Gastroesophageal sphincter (tissue), 4 donors: ENCODE measurements at regions not wholly inside any gene's neighbourhood (a gene's known extent, or its start where the extent isn't known, plus 50 kb on each side); places are given as distances from the start of the nearest gene placed in this dataset.

Source experiments
- ATAC-seq: fragments of 150-250 bp; one replicate; pipeline ENCODE4 v1.9.1; 2016; ENCODE audit warnings: mild to moderate bottlenecking, moderate library complexity
- H3K27ac ChIP-seq, 4 donors: fragments of 200-600 bp; sonication (generic) in 3 of 4; 1 replicate in 3 of 4; 2 replicates in 1 of 4; pipeline ENCODE4 v1.5.1; 2016 to 2019
- H3K27me3 ChIP-seq: fragments of 200-600 bp; sonication (generic); one replicate; pipeline ENCODE4 v1.5.1; 2019
- H3K36me3 ChIP-seq, 2 donors: fragments of 200-600 bp; sonication (generic); one replicate each; pipeline ENCODE4 v1.5.1; 2019; ENCODE audit warnings: control low read depth in 1 of 2
- H3K4me1 ChIP-seq, 3 donors: fragments of 200-600 bp; sonication (generic); 1 replicate in 2 of 3; 2 replicates in 1 of 3; pipeline ENCODE4 v1.5.1; 2016 to 2019; ENCODE audit warnings: control low read depth in 2 of 3
- H3K4me3 ChIP-seq, 2 donors: fragments of 200-600 bp; sonication (generic); one replicate each; pipeline ENCODE4 v1.5.1; 2019; ENCODE audit warnings: mild to moderate bottlenecking in 1 of 2, moderate library complexity in 1 of 2
- H3K9me3 ChIP-seq, 3 donors: fragments of 200-600 bp; sonication (generic); one replicate each; pipeline ENCODE4 v1.5.1; 2017 to 2019; ENCODE audit warnings: control low read depth in 2 of 3
- CTCF ChIP-seq, 4 experiments: fragments of 200-600 bp in 2 of 4; fragments of 450-650 bp in 2 of 4; sonication (generic) in 1 of 4; IDR thresholded peaks; one replicate each; pipeline ENCODE4 v1.5.1; 2017 to 2019; ENCODE audit warnings: antibody characterized with exemption in 4 of 4, mild to moderate bottlenecking in 2 of 4, moderate library complexity in 2 of 4
- EP300 ChIP-seq: sonication (generic); formaldehyde crosslinking; IDR thresholded peaks from one replicate; pipeline ENCODE4 v1.6.1; 2017; ENCODE audit warnings: antibody characterized with exemption, mild to moderate bottlenecking
- POLR2A ChIP-seq, 2 donors: fragments of 450-650 bp; IDR thresholded peaks; one replicate each; pipeline ENCODE4 v1.6.1; 2017; ENCODE audit warnings: antibody characterized with exemption in 2 of 2, mild to moderate bottlenecking in 2 of 2, moderate library complexity in 1 of 2
- POLR2AphosphoS5 ChIP-seq: sonication (generic); formaldehyde crosslinking; IDR thresholded peaks from one replicate; pipeline ENCODE4 v1.6.1; 2017; ENCODE audit warnings: antibody characterized with exemption
- WGBS, 2 donors: methylation state at CpG; one replicate each; pipeline ENCODE4 v1.1.5; 2018; ENCODE audit warnings: low coverage in 1 of 2; 5-methylcytosine and 5-hydroxymethylcytosine counted together

- peaks cover 12% of the 10 kb centered on the region for H3K27me3 ChIP-seq
- WGBS, 2 donors: 23 to 38% methylated on average over 3 to 13 of the region's 29 CpGs
- peak overlapping the region; percentile 12 to 45 for H3K4me3 ChIP-seq
- peak overlapping the region; percentile 69 to 94 (median 86) for H3K27ac ChIP-seq
- no peaks in the 10 kb centered on the region for H3K9me3 ChIP-seq
- no peak for TF ChIP-seq EP300
- TF ChIP-seq POLR2AphosphoS5: peak; percentile 40
- TF ChIP-seq CTCF (IDR thresholded peaks at IDR 0.05): no peak
- TF ChIP-seq POLR2A (IDR thresholded peaks at IDR 0.05): no peak
- H3K36me3 ChIP-seq: no peaks in the 10 kb centered on the region
- peaks cover 0 to 61% (median 0%) of the 10 kb centered on the region in 3 donors for H3K4me1 ChIP-seq
- ATAC-seq: no peak
These were observed 299.5 kb downstream of the IRF8 start for GRCh38 chr16:86198206-86199118.

- Histone ChIP-seq H3K27ac (peak overlapping the region; percentile 69 to 94 (median 86)), H3K27me3 (peaks cover 12% of the 10 kb centered on the region)
- WGBS, 2 donors: 6 to 15% methylated on average over 5 to 7 of the region's 7 CpGs
These were observed 300.2 kb downstream of the IRF8 start for GRCh38 chr16:86199182-86199581.

GRCh38 chr16:86199871-86200695, 301.1 kb downstream of the IRF8 start:
- peak; percentile 67 for ATAC-seq
- Histone ChIP-seq H3K36me3 (no peaks in the 10 kb centered on the region), H3K27ac (peak overlapping the region; percentile 69 to 94 (median 86)), H3K4me3 (peak overlapping the region; percentile 6 to 45), H3K9me3 (no peaks in the 10 kb centered on the region), H3K4me1 (peaks cover 0 to 46% (median 0%) of the 10 kb centered on the region in 3 donors), H3K27me3 (peaks cover 12% of the 10 kb centered on the region)
- TF ChIP-seq EP300 (peak; percentile 63), POLR2A (IDR thresholded peaks at IDR 0.05) (no peak), POLR2AphosphoS5 (peak; percentile 68), CTCF (IDR thresholded peaks at IDR 0.05) (no peak)
- 8 to 21% methylated on average over 28 of the region's 28 CpGs for WGBS, 2 donors

More at GRCh38 chr16:86199182-86199581, 300.2 kb downstream of the IRF8 start:
- TF ChIP-seq POLR2A (IDR thresholded peaks at IDR 0.05) (no peak), EP300 (no peak), CTCF (IDR thresholded peaks at IDR 0.05) (no peak), POLR2AphosphoS5 (no peak)
- Histone ChIP-seq H3K4me3 (peak overlapping the region in 1 of 2 donors; percentile 45), H3K36me3 (no peaks in the 10 kb centered on the region), H3K9me3 (no peaks in the 10 kb centered on the region), H3K4me1 (peaks cover 0 to 54% (median 0%) of the 10 kb centered on the region in 3 donors)
- ATAC-seq: no peak

- TF ChIP-seq POLR2A (IDR thresholded peaks at IDR 0.05) (no peak), EP300 (no peak), POLR2AphosphoS5 (no peak), CTCF (IDR thresholded peaks at IDR 0.05) (peak in 3 of 4 experiments; percentile 25 to 49 (median 29))
These were observed 301.8 kb downstream of the IRF8 start for GRCh38 chr16:86200722-86201121.

More at GRCh38 chr16:86200722-86201121, 301.8 kb downstream of the IRF8 start:
- 23 to 53% methylated on average over 2 to 3 of the region's 9 CpGs for WGBS, 2 donors
- Histone ChIP-seq H3K4me3 (peak overlapping the region in 1 of 2 donors; percentile 45), H3K27ac (peak overlapping the region; percentile 69 to 94 (median 86)), H3K9me3 (no peaks in the 10 kb centered on the region), H3K36me3 (no peaks in the 10 kb centered on the region), H3K27me3 (peaks cover 12% of the 10 kb centered on the region), H3K4me1 (peaks cover 0 to 42% (median 0%) of the 10 kb centered on the region in 3 donors)
- no peak for ATAC-seq
